ENCODE measurements at regions not wholly inside any gene's neighbourhood (a gene's known extent, or its start where the extent isn't known, plus 50 kb on each side); places are given as distances from the start of the nearest gene placed in this dataset.
A peak's percentile ranks its signal among the peaks of the same experiment; 100 is the strongest.

DNA sequence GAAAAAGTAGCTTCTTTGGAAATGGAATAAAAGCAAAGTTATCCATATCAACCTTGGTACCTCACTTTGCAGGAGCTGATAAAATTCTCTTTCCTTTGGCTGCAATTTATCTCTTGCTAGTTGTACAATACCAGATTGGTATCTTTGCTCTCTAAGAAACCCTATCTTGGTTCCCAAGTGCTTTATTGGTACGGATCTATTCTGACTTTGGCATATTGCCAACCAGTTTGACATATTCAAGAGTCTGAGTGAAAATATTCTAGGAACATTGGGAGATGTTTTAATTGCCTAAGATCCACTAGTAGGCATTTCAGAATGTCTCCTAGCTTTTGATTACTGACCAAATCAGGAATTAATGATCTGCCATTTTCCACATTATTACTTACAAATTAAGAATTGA lies 167.2 kb upstream of the ATP2B1 start:
- Histone ChIP-seq H3K4me3 (ENCODE audit: low read length) (no peak overlapping the region), H3K27ac (ENCODE audit: low read depth, low read length) (no peak overlapping the region), H3K9me3 (ENCODE audit: control insufficient read depth in 2 of 3, low read length in 3 of 3) (peaks cover 0 to 3% (median 0%) of the 10 kb centered on the region in 3 experiments), H3K27me3 (ENCODE audit: control insufficient read depth in 2 of 2, insufficient read depth in 2 of 2, low read length in 2 of 2) (no peaks in the 10 kb centered on the region), H3K36me3 (ENCODE audit: control insufficient read depth in 2 of 3, insufficient read depth in 3 of 3, low read length in 3 of 3) (no peaks in the 10 kb centered on the region), H3K4me1 (ENCODE audit: control insufficient read depth in 2 of 2, insufficient read depth in 2 of 2, low read length in 2 of 2) (peaks cover 16 to 20% of the 10 kb centered on the region in 2 donors)
- peaks cover 0 to 3% (median 0%) of the 10 kb centered on the region in 5 donors for H3K27me3 Mint-ChIP-seq
- peaks cover 12 to 34% (median 25%) of the 10 kb centered on the region in 7 donors for H3K4me1 Mint-ChIP-seq
- intact Hi-C loops (cut with micrococcal nuclease), result no loop called here
- DNase-seq (no peak), ATAC-seq (no peak)
- peaks cover 2 to 15% (median 5%) of the 10 kb centered on the region in 11 donors for H3K9me3 Mint-ChIP-seq
- CTCF ChIA-PET, result no interaction called here
- POLR2A ChIA-PET, result interaction anchor here (1.3 kb wide), 1 partner anchor 13 kb away, joined by 4 read pairs; no protein-coding TSS in a partner anchor
- peak overlapping the region in 2 of 9 donors; percentile 37 to 63 for H3K27ac Mint-ChIP-seq
- H3K4me3 Mint-ChIP-seq, result no peak overlapping the region
- H3K36me3 Mint-ChIP-seq, result peaks cover 0 to 11% (median 6%) of the 10 kb centered on the region in 5 donors

DNA sequence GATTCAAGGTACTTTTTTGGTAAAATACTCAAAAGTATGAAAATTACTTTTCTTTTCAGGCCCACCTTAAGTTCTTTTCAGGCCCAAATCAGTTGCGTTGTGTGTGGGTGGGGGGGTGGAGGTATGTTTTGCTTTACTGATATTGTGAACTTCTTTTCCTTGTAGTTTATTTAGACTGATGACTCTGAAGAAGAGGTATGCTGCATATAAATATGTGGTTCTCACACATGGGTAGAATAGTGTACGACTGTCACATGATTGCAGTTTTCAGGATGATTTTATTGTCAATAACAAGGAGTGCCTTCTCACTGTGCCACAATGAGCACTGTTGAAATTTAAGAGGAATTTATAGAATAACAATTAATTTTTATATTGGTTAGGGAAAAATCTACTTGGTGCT lies 166.6 kb upstream of the ATP2B1 start:
- H3K27ac ChIP-seq (ENCODE audit: low read depth, low read length), result no peak overlapping the region
- no peaks in the 10 kb centered on the region for H3K27me3 ChIP-seq (ENCODE audit: control insufficient read depth in 2 of 2, insufficient read depth in 2 of 2, low read length in 2 of 2)
- no peak for ATAC-seq
- no peak overlapping the region for H3K4me3 ChIP-seq (ENCODE audit: low read length)
- H3K27me3 Mint-ChIP-seq, result peaks cover 0 to 3% (median 0%) of the 10 kb centered on the region in 5 donors
- no peak overlapping the region for H3K27ac Mint-ChIP-seq
- CTCF ChIA-PET, result no interaction called here
- POLR2A ChIA-PET, result interaction anchor here (1.3 kb wide), 1 partner anchor 12 kb away, joined by 4 read pairs; no protein-coding TSS in a partner anchor
- H3K4me3 Mint-ChIP-seq, result no peak overlapping the region
- peaks cover 3 to 16% (median 7%) of the 10 kb centered on the region in 11 donors for H3K9me3 Mint-ChIP-seq
- H3K4me1 Mint-ChIP-seq, result peaks cover 7 to 28% (median 19%) of the 10 kb centered on the region in 7 donors
- peaks cover 0 to 11% (median 6%) of the 10 kb centered on the region in 5 donors for H3K36me3 Mint-ChIP-seq
- intact Hi-C loops (cut with micrococcal nuclease), result no loop called here
- H3K4me1 ChIP-seq (ENCODE audit: control insufficient read depth in 2 of 2, insufficient read depth in 2 of 2, low read length in 2 of 2), result peaks cover 11 to 14% of the 10 kb centered on the region in 2 donors
- peaks cover 0 to 3% (median 0%) of the 10 kb centered on the region in 3 experiments for H3K9me3 ChIP-seq (ENCODE audit: control insufficient read depth in 2 of 3, low read length in 3 of 3)
- no peak for DNase-seq
- no peaks in the 10 kb centered on the region for H3K36me3 ChIP-seq (ENCODE audit: control insufficient read depth in 2 of 3, insufficient read depth in 3 of 3, low read length in 3 of 3)

- POLR2A ChIA-PET, result interaction anchor here (1.9 kb wide), 1 partner anchor 11 kb away, joined by 8 read pairs; no protein-coding TSS in a partner anchor
- H3K27me3 Mint-ChIP-seq, result peaks cover 0 to 3% (median 0%) of the 10 kb centered on the region in 5 donors
- ATAC-seq, result no peak
Observed at GRCh38 chr12:89874146-89874545, 165.5 kb upstream of the ATP2B1 start.

DNA sequence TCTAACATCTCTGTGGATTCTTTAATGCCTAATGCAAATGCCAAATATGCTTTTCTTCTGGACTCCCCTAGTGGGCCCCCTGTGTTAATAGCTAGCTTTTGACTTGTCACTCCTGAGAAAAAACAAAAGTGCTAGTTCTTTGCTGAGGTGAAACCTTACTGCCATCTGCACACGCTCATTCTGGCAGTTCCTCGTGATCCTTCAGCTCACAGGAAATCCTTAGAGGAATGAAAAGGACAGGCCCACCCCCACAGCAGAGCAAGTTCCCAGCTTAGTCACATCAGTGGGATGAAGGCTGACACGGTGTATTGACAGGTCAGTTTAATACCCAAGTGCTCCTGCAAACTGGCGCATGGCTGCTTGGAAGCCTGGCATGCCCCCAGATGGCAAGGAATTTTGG lies 165.1 kb upstream of the ATP2B1 start:
- Histone ChIP-seq H3K4me3 (ENCODE audit: low read length) (no peak overlapping the region), H3K36me3 (ENCODE audit: control insufficient read depth in 2 of 3, insufficient read depth in 3 of 3, low read length in 3 of 3) (no peaks in the 10 kb centered on the region), H3K9me3 (ENCODE audit: control insufficient read depth in 2 of 3, low read length in 3 of 3) (peaks cover 0 to 3% (median 0%) of the 10 kb centered on the region in 3 experiments), H3K4me1 (ENCODE audit: control insufficient read depth in 2 of 2, insufficient read depth in 2 of 2, low read length in 2 of 2) (peaks cover 0 to 6% of the 10 kb centered on the region in 2 donors), H3K27ac (ENCODE audit: low read depth, low read length) (no peak overlapping the region), H3K27me3 (ENCODE audit: control insufficient read depth in 2 of 2, insufficient read depth in 2 of 2, low read length in 2 of 2) (no peaks in the 10 kb centered on the region)
- Mint-ChIP-seq H3K27me3 (peaks cover 0 to 3% (median 0%) of the 10 kb centered on the region in 5 donors), H3K4me1 (peaks cover 6 to 16% (median 8%) of the 10 kb centered on the region in 7 donors), H3K4me3 (no peak overlapping the region), H3K9me3 (peaks cover 3 to 23% (median 9%) of the 10 kb centered on the region in 11 donors), H3K36me3 (peaks cover 0 to 12% (median 6%) of the 10 kb centered on the region in 5 donors), H3K27ac (no peak overlapping the region)
- ChIA-PET CTCF (interaction anchor here (0.6 kb wide), 1 partner anchor 10 kb away, joined by 3 read pairs; no protein-coding TSS in a partner anchor), POLR2A (interaction anchor here (1.9 kb wide), 1 partner anchor 10 kb away, joined by 8 read pairs; no protein-coding TSS in a partner anchor)
- intact Hi-C loops (cut with micrococcal nuclease), result no loop called here
- no peak for DNase-seq
- no peak for ATAC-seq

More at GRCh38 chr12:89874146-89874545, 165.5 kb upstream of the ATP2B1 start:
- H3K9me3 ChIP-seq (ENCODE audit: control insufficient read depth in 2 of 3, low read length in 3 of 3), result peaks cover 0 to 3% (median 0%) of the 10 kb centered on the region in 3 experiments
- H3K4me3 ChIP-seq (ENCODE audit: low read length), result no peak overlapping the region
- H3K27ac ChIP-seq (ENCODE audit: low read depth, low read length), result no peak overlapping the region
- intact Hi-C loops (cut with micrococcal nuclease), result no loop called here
- Mint-ChIP-seq H3K4me3 (no peak overlapping the region), H3K4me1 (peaks cover 6 to 20% (median 12%) of the 10 kb centered on the region in 7 donors), H3K9me3 (peaks cover 3 to 23% (median 9%) of the 10 kb centered on the region in 11 donors), H3K36me3 (peaks cover 0 to 12% (median 6%) of the 10 kb centered on the region in 5 donors), H3K27ac (no peak overlapping the region)
- no peaks in the 10 kb centered on the region for H3K36me3 ChIP-seq (ENCODE audit: control insufficient read depth in 2 of 3, insufficient read depth in 3 of 3, low read length in 3 of 3)
- H3K4me1 ChIP-seq (ENCODE audit: control insufficient read depth in 2 of 2, insufficient read depth in 2 of 2, low read length in 2 of 2), result peaks cover under 1 to 10% of the 10 kb centered on the region in 2 donors
- H3K27me3 ChIP-seq (ENCODE audit: control insufficient read depth in 2 of 2, insufficient read depth in 2 of 2, low read length in 2 of 2), result no peaks in the 10 kb centered on the region
- DNase-seq, result no peak
- CTCF ChIA-PET, result no interaction called here

DNA sequence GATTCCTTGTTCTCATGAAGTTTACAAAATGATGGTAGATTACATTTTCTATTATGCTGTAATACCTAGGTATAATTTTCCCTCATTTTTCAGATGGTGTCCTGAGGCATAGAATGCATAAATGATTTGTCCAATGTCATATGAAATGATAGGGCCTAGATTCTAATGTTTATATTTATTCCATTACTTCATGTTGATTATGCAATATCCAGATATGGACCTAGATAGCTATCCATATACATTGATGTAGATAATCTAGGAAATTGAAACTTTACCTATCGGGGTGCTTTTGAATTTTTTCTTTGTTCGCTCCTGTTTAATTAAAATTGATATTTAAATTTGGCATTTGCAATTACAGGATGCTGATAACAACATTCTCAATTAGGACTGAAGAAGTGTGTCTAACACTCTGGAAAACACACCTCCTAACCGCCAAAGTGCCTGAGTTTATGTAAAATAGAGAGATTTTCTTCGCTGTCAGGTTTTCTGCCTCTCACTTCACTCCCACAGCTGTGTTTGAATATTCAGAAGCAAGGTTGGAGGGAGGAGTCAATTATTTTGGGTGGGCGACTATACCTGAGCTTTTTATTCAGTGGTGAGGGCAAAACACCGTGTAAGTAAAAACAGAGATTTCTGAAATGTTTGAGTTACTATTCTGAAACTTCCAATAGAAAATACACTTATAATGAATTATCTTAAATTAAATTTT lies 164.4 kb upstream of the ATP2B1 start:
- peaks cover 3 to 23% (median 9%) of the 10 kb centered on the region in 11 donors for H3K9me3 Mint-ChIP-seq
- intact Hi-C loops (cut with micrococcal nuclease), result loop anchor here in 1 of 2 donors (1.0 kb wide), 1 partner anchor 7 kb away; no protein-coding TSS in a partner anchor
- no peak overlapping the region for H3K4me3 ChIP-seq (ENCODE audit: low read length)
- no peaks in the 10 kb centered on the region for H3K4me1 ChIP-seq (ENCODE audit: control insufficient read depth in 2 of 2, insufficient read depth in 2 of 2, low read length in 2 of 2)
- H3K9me3 ChIP-seq (ENCODE audit: control insufficient read depth in 2 of 3, low read length in 3 of 3), result peaks cover 0 to 3% (median 0%) of the 10 kb centered on the region in 3 experiments
- no peak overlapping the region for H3K27ac ChIP-seq (ENCODE audit: low read depth, low read length)
- no peaks in the 10 kb centered on the region for H3K27me3 Mint-ChIP-seq
- peaks cover 0 to 12% (median 6%) of the 10 kb centered on the region in 5 donors for H3K36me3 Mint-ChIP-seq
- ChIA-PET CTCF (interaction anchor here (0.6 kb wide), 1 partner anchor 9 kb away, joined by 3 read pairs; no protein-coding TSS in a partner anchor), POLR2A (interaction anchor here (1.9 kb wide), 1 partner anchor 10 kb away, joined by 8 read pairs; no protein-coding TSS in a partner anchor)
- no peak overlapping the region for H3K27ac Mint-ChIP-seq
- no peaks in the 10 kb centered on the region for H3K36me3 ChIP-seq (ENCODE audit: control insufficient read depth in 2 of 3, insufficient read depth in 3 of 3, low read length in 3 of 3)
- no peak overlapping the region for H3K4me3 Mint-ChIP-seq
- no peak for ATAC-seq
- no peaks in the 10 kb centered on the region for H3K27me3 ChIP-seq (ENCODE audit: control insufficient read depth in 2 of 2, insufficient read depth in 2 of 2, low read length in 2 of 2)
- H3K4me1 Mint-ChIP-seq, result peaks cover under 1 to 10% (median 2%) of the 10 kb centered on the region in 7 donors
- no peak for DNase-seq

DNA sequence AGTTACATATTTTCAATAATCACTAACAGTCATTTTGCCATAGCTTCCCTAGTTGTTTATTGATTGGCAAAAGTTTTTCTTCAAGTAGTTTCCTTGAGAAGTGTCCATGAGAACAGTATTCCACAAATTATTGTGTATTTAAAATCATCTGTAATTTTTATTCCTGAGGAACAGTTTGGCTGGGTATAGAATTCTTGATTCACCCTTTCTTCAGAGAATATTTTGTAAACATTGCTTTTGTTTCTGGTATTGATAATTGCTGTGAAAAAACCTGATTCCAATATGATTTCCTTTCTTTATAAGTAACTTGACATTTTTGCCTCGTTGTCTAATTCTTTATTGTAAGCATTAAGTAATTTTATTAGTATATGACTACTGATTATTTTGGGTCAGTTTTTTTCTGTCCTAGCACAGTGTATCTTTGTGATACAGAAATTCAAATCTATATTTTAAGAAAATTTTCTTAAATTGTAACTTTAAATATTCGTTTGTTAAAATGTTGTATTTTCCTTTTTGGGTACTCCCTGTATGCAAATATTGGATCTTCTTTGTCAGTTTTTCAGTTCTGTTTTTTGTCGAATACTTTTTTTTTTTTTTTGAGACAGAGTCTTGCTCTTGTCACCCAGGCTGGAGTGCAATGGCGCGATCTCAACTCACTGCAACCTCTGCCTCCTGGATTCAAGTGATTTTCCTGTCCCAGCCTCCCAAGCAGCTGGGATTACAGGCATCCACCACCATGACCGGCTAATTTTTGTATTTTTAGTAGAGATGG lies 162.0 kb upstream of the ATP2B1 start:
- intact Hi-C loops (cut with micrococcal nuclease), result no loop called here
- H3K27ac Mint-ChIP-seq, result no peak overlapping the region
- no peak for DNase-seq

More for the DNA sequence above, 162.0 kb upstream of the ATP2B1 start:
- peaks cover 0 to 12% (median 6%) of the 10 kb centered on the region in 5 donors for H3K36me3 Mint-ChIP-seq
- H3K36me3 ChIP-seq (ENCODE audit: control insufficient read depth in 2 of 3, insufficient read depth in 3 of 3, low read length in 3 of 3), result no peaks in the 10 kb centered on the region
- ChIA-PET CTCF (no interaction called here), POLR2A (interaction anchor here (1.6 kb wide), 1 partner anchor 11 kb away, joined by 9 read pairs; no protein-coding TSS in a partner anchor)
- H3K9me3 Mint-ChIP-seq, result peaks cover 3 to 23% (median 9%) of the 10 kb centered on the region in 11 donors
- H3K4me1 Mint-ChIP-seq, result peaks cover 0 to 10% (median under 1%) of the 10 kb centered on the region in 7 donors
- ATAC-seq, result no peak
- H3K27me3 ChIP-seq (ENCODE audit: control insufficient read depth in 2 of 2, insufficient read depth in 2 of 2, low read length in 2 of 2), result no peaks in the 10 kb centered on the region
- H3K27ac ChIP-seq (ENCODE audit: low read depth, low read length), result no peak overlapping the region
- no peaks in the 10 kb centered on the region for H3K27me3 Mint-ChIP-seq
- no peak overlapping the region for H3K4me3 Mint-ChIP-seq
- no peak overlapping the region for H3K4me3 ChIP-seq (ENCODE audit: low read length)
- H3K9me3 ChIP-seq (ENCODE audit: control insufficient read depth in 2 of 3, low read length in 3 of 3), result peaks cover 0 to 3% (median 0%) of the 10 kb centered on the region in 3 experiments
- H3K4me1 ChIP-seq (ENCODE audit: control insufficient read depth in 2 of 2, insufficient read depth in 2 of 2, low read length in 2 of 2), result no peaks in the 10 kb centered on the region

Data from naive thymus-derived CD4-positive, alpha-beta T cell (primary cell).